ENCODE measurements at regions not wholly inside any gene's neighbourhood (a gene's known extent, or its start where the extent isn't known, plus 50 kb on each side); places are given as distances from the start of the nearest gene placed in this dataset.

GRCh38 chr7:118298771-118299170 lies 74.3 kb downstream of the ANKRD7 start:
- DNase-seq (ENCODE audit: low spot score) = no peak

GRCh38 chr7:118300177-118300576 lies 75.7 kb downstream of the ANKRD7 start:
- no peak for DNase-seq (ENCODE audit: low spot score)

GRCh38 chr7:118304100-118304499 lies 79.6 kb downstream of the ANKRD7 start:
- DNase-seq (ENCODE audit: low spot score) = no peak

GRCh38 chr7:118305671-118306070 lies 81.2 kb downstream of the ANKRD7 start:
- no peak for DNase-seq (ENCODE audit: low spot score)

GRCh38 chr7:118306771-118307170 lies 82.3 kb downstream of the ANKRD7 start:
- no peak for DNase-seq (ENCODE audit: low spot score)

GRCh38 chr7:118311121-118311836 lies 86.8 kb downstream of the ANKRD7 start:
- no peak for DNase-seq (ENCODE audit: low spot score)

GRCh38 chr7:118312051-118312450 lies 87.5 kb downstream of the ANKRD7 start:
- no peak for DNase-seq (ENCODE audit: low spot score)

GRCh38 chr7:118312966-118313365 lies 88.5 kb downstream of the ANKRD7 start:
- DNase-seq (ENCODE audit: low spot score) = no peak

- DNase-seq (ENCODE audit: low spot score) = no peak
Observed at GRCh38 chr7:118324790-118325449, 100.4 kb downstream of the ANKRD7 start.

GRCh38 chr7:118325450-118325808 lies 100.9 kb downstream of the ANKRD7 start:
- DNase-seq (ENCODE audit: low spot score) = no peak

GRCh38 chr7:118327174-118327573 lies 102.7 kb downstream of the ANKRD7 start:
- DNase-seq (ENCODE audit: low spot score) = no peak

GRCh38 chr7:118328505-118329211 lies 104.2 kb downstream of the ANKRD7 start:
- DNase-seq (ENCODE audit: low spot score) = no peak

- no peak for DNase-seq (ENCODE audit: low spot score)
Observed at GRCh38 chr7:118330388-118330787, 105.9 kb downstream of the ANKRD7 start.

GRCh38 chr7:118346748-118347147 lies 122.2 kb downstream of the ANKRD7 start:
- no peak for DNase-seq (ENCODE audit: low spot score)

- DNase-seq (ENCODE audit: low spot score) = no peak
Observed at GRCh38 chr7:118349604-118350003, 125.1 kb downstream of the ANKRD7 start.

- DNase-seq (ENCODE audit: low spot score) = no peak
Observed at GRCh38 chr7:118350260-118350659, 125.8 kb downstream of the ANKRD7 start.

- no peak for DNase-seq (ENCODE audit: low spot score)
Observed at GRCh38 chr7:118352867-118353453, 128.5 kb downstream of the ANKRD7 start.

- DNase-seq (ENCODE audit: low spot score) = no peak
Observed at GRCh38 chr7:118366363-118366762, 141.9 kb downstream of the ANKRD7 start.

- no peak for DNase-seq (ENCODE audit: low spot score)
Observed at GRCh38 chr7:118368958-118369357, 144.5 kb downstream of the ANKRD7 start.

GRCh38 chr7:118369987-118370386 lies 145.5 kb downstream of the ANKRD7 start:
- no peak for DNase-seq (ENCODE audit: low spot score)

GRCh38 chr7:118372530-118372929 lies 148.0 kb downstream of the ANKRD7 start:
- DNase-seq (ENCODE audit: low spot score) = peak; percentile 11

- no peak for DNase-seq (ENCODE audit: low spot score)
Observed at GRCh38 chr7:118389629-118390028, 165.1 kb downstream of the ANKRD7 start.

- DNase-seq (ENCODE audit: low spot score) = no peak
Observed at GRCh38 chr7:118404211-118404610, 179.7 kb downstream of the ANKRD7 start.
